Neural cell (in vitro differentiated cells): ENCODE measurements at regions not wholly inside any gene's neighbourhood (a gene's known extent, or its start where the extent isn't known, plus 50 kb on each side); places are given as distances from the start of the nearest gene placed in this dataset.

Source experiments
- EP300 ChIP-seq: fragments of 450-650 bp; conservative IDR thresholded peaks from 2 replicates; pipeline ENCODE4 v1.6.1; 2014; ENCODE audit warnings: antibody characterized with exemption, mild to moderate bottlenecking, moderate library complexity; ENCODE audit not compliant: poor library complexity, severe bottlenecking
- EZH2 ChIP-seq: fragments of 200-600, 300-800 bp; shearing (Covaris generic), sonication (generic); IDR thresholded peaks from 2 replicates; pipeline ENCODE4 v1.6.1; 2014; ENCODE audit warnings: antibody characterized with exemption, low read length, borderline replicate concordance, mild to moderate bottlenecking; ENCODE audit not compliant: insufficient read depth, poor library complexity, severe bottlenecking
- MXI1 ChIP-seq: fragments of 450-650 bp; conservative IDR thresholded peaks from 2 replicates; pipeline ENCODE4 v1.6.1; 2014; ENCODE audit warnings: antibody characterized with exemption, mild to moderate bottlenecking; ENCODE audit not compliant: poor library complexity, severe bottlenecking
- POLR2AphosphoS5 ChIP-seq: IDR thresholded peaks from 2 replicates; pipeline ENCODE4 v1.6.1; 2012
- RAD21 ChIP-seq: fragments of 450-650 bp; conservative IDR thresholded peaks from 2 replicates; pipeline ENCODE4 v1.6.1; 2014; ENCODE audit warnings: antibody characterized with exemption, mild to moderate bottlenecking, moderate library complexity
- REST ChIP-seq: IDR thresholded peaks from 2 replicates; pipeline ENCODE4 v1.6.1; 2012; ENCODE audit warnings: borderline replicate concordance
- SMC3 ChIP-seq: fragments of 450-650 bp; conservative IDR thresholded peaks from 2 replicates; pipeline ENCODE4 v1.6.1; 2014; ENCODE audit warnings: antibody characterized with exemption, mild to moderate bottlenecking, moderate library complexity; ENCODE audit not compliant: poor library complexity
- TAF1 ChIP-seq: IDR thresholded peaks from 2 replicates; pipeline ENCODE4 v1.6.1; 2012; ENCODE audit warnings: low read depth
- TF ChIP-seq, protein P1 (sequence below): fragments of 450-650 bp; IDR thresholded peaks from 2 replicates; pipeline ENCODE4 v1.5.1; 2014; ENCODE audit warnings: antibody characterized with exemption, mild to moderate bottlenecking, moderate library complexity; ENCODE audit not compliant: poor library complexity, severe bottlenecking

DNA sequence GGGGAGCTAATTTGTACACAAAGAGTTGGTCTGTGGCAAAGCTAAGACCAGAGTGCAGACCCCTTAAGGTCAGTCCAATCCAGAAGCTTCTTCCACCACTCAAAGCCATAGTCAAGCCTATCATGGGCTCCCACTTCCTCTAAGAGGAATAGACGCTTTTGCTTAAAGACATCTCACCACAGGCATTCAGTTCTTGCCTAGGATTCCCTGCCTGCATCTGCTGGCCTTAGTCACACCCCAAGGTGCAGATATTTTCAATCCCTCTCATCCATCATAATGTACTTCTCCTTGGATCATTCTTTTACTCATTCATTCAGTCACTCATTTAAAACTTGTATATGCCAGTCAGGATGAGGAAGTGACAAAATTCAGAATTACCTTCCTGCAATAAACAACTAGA lies 179.6 kb upstream of the STT3B start:
- TF ChIP-seq, protein P1, sequence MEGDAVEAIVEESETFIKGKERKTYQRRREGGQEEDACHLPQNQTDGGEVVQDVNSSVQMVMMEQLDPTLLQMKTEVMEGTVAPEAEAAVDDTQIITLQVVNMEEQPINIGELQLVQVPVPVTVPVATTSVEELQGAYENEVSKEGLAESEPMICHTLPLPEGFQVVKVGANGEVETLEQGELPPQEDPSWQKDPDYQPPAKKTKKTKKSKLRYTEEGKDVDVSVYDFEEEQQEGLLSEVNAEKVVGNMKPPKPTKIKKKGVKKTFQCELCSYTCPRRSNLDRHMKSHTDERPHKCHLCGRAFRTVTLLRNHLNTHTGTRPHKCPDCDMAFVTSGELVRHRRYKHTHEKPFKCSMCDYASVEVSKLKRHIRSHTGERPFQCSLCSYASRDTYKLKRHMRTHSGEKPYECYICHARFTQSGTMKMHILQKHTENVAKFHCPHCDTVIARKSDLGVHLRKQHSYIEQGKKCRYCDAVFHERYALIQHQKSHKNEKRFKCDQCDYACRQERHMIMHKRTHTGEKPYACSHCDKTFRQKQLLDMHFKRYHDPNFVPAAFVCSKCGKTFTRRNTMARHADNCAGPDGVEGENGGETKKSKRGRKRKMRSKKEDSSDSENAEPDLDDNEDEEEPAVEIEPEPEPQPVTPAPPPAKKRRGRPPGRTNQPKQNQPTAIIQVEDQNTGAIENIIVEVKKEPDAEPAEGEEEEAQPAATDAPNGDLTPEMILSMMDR, result no peak
- TF ChIP-seq TAF1 (no peak), REST (no peak), EP300 (no peak), MXI1 (no peak), POLR2AphosphoS5 (no peak), RAD21 (no peak), EZH2 (no peak), SMC3 (no peak)
